ENCODE measurements at regions not wholly inside any gene's neighbourhood (a gene's known extent, or its start where the extent isn't known, plus 50 kb on each side); places are given as distances from the start of the nearest gene placed in this dataset.
"Not testable (repeated sequence)": the region's sequence is repeated elsewhere in the genome, so short reads cannot be mapped to it uniquely, and the experiment has no call there.

- Histone ChIP-seq H3K4me2 (no peak overlapping the region), H3K4me3 (no peak overlapping the region), H3K4me1 (no peaks in the 10 kb centered on the region), H3K36me3 (no peaks in the 10 kb centered on the region), H4K20me1 (no peaks in the 10 kb centered on the region; a peak in 1 of 22 replicates), H3K9me3 (replicated peaks in 1 of 11) (no peaks in the 10 kb centered on the region), H3K27me3 (peaks cover 77 to 100% (median 96%) of the 10 kb centered on the region in 11 experiments), H3K27ac (no peak overlapping the region), H3K9ac (no peak overlapping the region)
- no peak for TF ChIP-seq Cebpa-rat (IDR thresholded peaks at IDR 0.05)
Observed at GRCh38 chrX:112961981-112962380, 121.3 kb upstream of the AMOT start.

- Histone ChIP-seq H4K20me1 (no peaks in the 10 kb centered on the region), H3K4me2 (no peak overlapping the region), H3K27me3 (peaks cover 64 to 98% (median 84%) of the 10 kb centered on the region in 11 experiments; a peak in 21 of 22 replicates), H3K36me3 (no peaks in the 10 kb centered on the region), H3K4me3 (no peak overlapping the region), H3K27ac (no peak overlapping the region), H3K9ac (no peak overlapping the region), H3K4me1 (no peaks in the 10 kb centered on the region), H3K9me3 (replicated peaks in 1 of 11) (no peaks in the 10 kb centered on the region)
- TF ChIP-seq Cebpa-rat (IDR thresholded peaks at IDR 0.05), result no peak
Observed at GRCh38 chrX:112947981-112948615, 107.5 kb upstream of the AMOT start.

GRCh38 chrX:112946227-112946626, 105.6 kb upstream of the AMOT start:
- Histone ChIP-seq H3K4me3 (no peak overlapping the region), H3K4me1 (peaks cover 0 to 7% (median 0%) of the 10 kb centered on the region in 10 experiments; a peak in 3 of 20 replicates), H3K27me3 (peaks cover 64 to 98% (median 85%) of the 10 kb centered on the region in 11 experiments), H3K4me2 (no peak overlapping the region), H3K27ac (no peak overlapping the region), H3K9ac (no peak overlapping the region), H4K20me1 (no peaks in the 10 kb centered on the region), H3K36me3 (no peaks in the 10 kb centered on the region), H3K9me3 (replicated peaks in 1 of 11) (no peaks in the 10 kb centered on the region)
- TF ChIP-seq Cebpa-rat (IDR thresholded peaks at IDR 0.05), result no peak

- H3K9ac ChIP-seq, result no peak overlapping the region
- no peaks in the 10 kb centered on the region for H3K9me3 ChIP-seq (replicated peaks in 1 of 11)
- H3K4me3 ChIP-seq, result no peak overlapping the region
- H3K36me3 ChIP-seq, result no peaks in the 10 kb centered on the region
- H3K4me1 ChIP-seq, result peaks cover 0 to 7% (median 0%) of the 10 kb centered on the region in 10 experiments; a peak in 3 of 20 replicates
- no peak overlapping the region for H3K4me2 ChIP-seq
- no peaks in the 10 kb centered on the region for H4K20me1 ChIP-seq
- H3K27me3 ChIP-seq, result peaks cover 66 to 98% (median 86%) of the 10 kb centered on the region in 11 experiments
- H3K27ac ChIP-seq, result no peak overlapping the region
- TF ChIP-seq Cebpa-rat (IDR thresholded peaks at IDR 0.05), result no peak
Observed at GRCh38 chrX:112945826-112946225, 105.2 kb upstream of the AMOT start.

- Histone ChIP-seq H3K36me3 (no peaks in the 10 kb centered on the region), H3K4me2 (peak overlapping the region in 4 of 11 experiments; percentile 18 to 27 (median 22); a peak in 5 of 22 replicates), H3K4me1 (peaks cover 0 to 7% (median 0%) of the 10 kb centered on the region in 10 experiments; a peak in 3 of 20 replicates), H3K27me3 (peaks cover 43 to 90% (median 71%) of the 10 kb centered on the region in 11 experiments), H4K20me1 (no peaks in the 10 kb centered on the region), H3K4me3 (no peak overlapping the region), H3K9ac (no peak overlapping the region), H3K9me3 (replicated peaks in 1 of 11) (no peaks in the 10 kb centered on the region), H3K27ac (no peak overlapping the region)
- TF ChIP-seq Cebpa-rat (IDR thresholded peaks at IDR 0.05), result no peak
Observed at GRCh38 chrX:112941209-112941837, 100.7 kb upstream of the AMOT start.

GRCh38 chrX:112935029-112935428, 94.4 kb upstream of the AMOT start:
- Histone ChIP-seq H3K27ac (no peak overlapping the region), H3K36me3 (no peaks in the 10 kb centered on the region), H3K4me3 (no peak overlapping the region), H3K4me1 (no peaks in the 10 kb centered on the region), H3K27me3 (peaks cover 43 to 92% (median 82%) of the 10 kb centered on the region in 11 experiments), H3K9ac (no peak overlapping the region), H3K9me3 (replicated peaks in 1 of 11) (peaks cover 0 to 4% (median 0%) of the 10 kb centered on the region in 11 experiments; a peak in 2 of 22 replicates), H4K20me1 (no peaks in the 10 kb centered on the region), H3K4me2 (no peak overlapping the region)
- no peak for TF ChIP-seq Cebpa-rat (IDR thresholded peaks at IDR 0.05)

- Histone ChIP-seq H3K9me3 (replicated peaks in 1 of 11) (peaks cover 0 to 5% (median 0%) of the 10 kb centered on the region in 11 experiments; a peak in 2 of 22 replicates), H3K27ac (no peak overlapping the region), H3K4me1 (no peaks in the 10 kb centered on the region), H3K9ac (no peak overlapping the region), H3K27me3 (peaks cover 47 to 90% (median 78%) of the 10 kb centered on the region in 11 experiments), H3K4me3 (no peak overlapping the region), H3K36me3 (no peaks in the 10 kb centered on the region), H4K20me1 (no peaks in the 10 kb centered on the region), H3K4me2 (no peak overlapping the region)
- TF ChIP-seq Cebpa-rat (IDR thresholded peaks at IDR 0.05), result no peak
Observed at GRCh38 chrX:112931900-112932299, 91.3 kb upstream of the AMOT start.

- TF ChIP-seq Cebpa-rat (IDR thresholded peaks at IDR 0.05), result no peak
- Histone ChIP-seq H3K27ac (no peak overlapping the region), H3K4me1 (no peaks in the 10 kb centered on the region), H3K4me3 (no peak overlapping the region), H4K20me1 (no peaks in the 10 kb centered on the region), H3K9ac (no peak overlapping the region), H3K9me3 (replicated peaks in 1 of 11) (peaks cover 0 to 9% (median 0%) of the 10 kb centered on the region in 11 experiments; a peak in 2 of 22 replicates), H3K27me3 (peaks cover 47 to 88% (median 78%) of the 10 kb centered on the region in 11 experiments), H3K36me3 (no peaks in the 10 kb centered on the region), H3K4me2 (no peak overlapping the region)
Observed at GRCh38 chrX:112931478-112931877, 90.8 kb upstream of the AMOT start.

- H3K4me1 ChIP-seq; H3K9me3 ChIP-seq (replicated peaks in 1 of 11); H3K9ac ChIP-seq; H3K4me2 ChIP-seq; H3K4me3 ChIP-seq; H4K20me1 ChIP-seq; H3K36me3 ChIP-seq; H3K27ac ChIP-seq: not testable (repeated sequence)
- H3K27me3 ChIP-seq, result peaks cover 28 to 64% (median 55%) of the 10 kb centered on the region in 11 experiments
Observed at GRCh38 chrX:112923381-112923780, 82.8 kb upstream of the AMOT start.

All from BLaER1 treated with 17β-estradiol and CSF1 and Interleukin-3, amounts not matched to agents 10 nM and 100 nM (cell line).